Activated T-cell treated with anti-CD3 and anti-CD28 coated beads for 24 hours (primary cell): ENCODE measurements at regions not wholly inside any gene's neighbourhood (a gene's known extent, or its start where the extent isn't known, plus 50 kb on each side); places are given as distances from the start of the nearest gene placed in this dataset.
A peak's percentile ranks its signal among the peaks of the same experiment; 100 is the strongest.
"Not testable (repeated sequence)": the region's sequence is repeated elsewhere in the genome, so short reads cannot be mapped to it uniquely, and the experiment has no call there.

ENCODE experiments used
- DNase-seq: peaks from one replicate; pipeline ENCODE4 v3.0.0-alpha.2; 2020; ENCODE audit warnings: low read depth

GRCh38 chr13:26895808-26896466, 135.4 kb upstream of the GPR12 start:
- no peak for DNase-seq

GRCh38 chr13:26895081-26895807, 134.7 kb upstream of the GPR12 start:
- no peak for DNase-seq

DNA sequence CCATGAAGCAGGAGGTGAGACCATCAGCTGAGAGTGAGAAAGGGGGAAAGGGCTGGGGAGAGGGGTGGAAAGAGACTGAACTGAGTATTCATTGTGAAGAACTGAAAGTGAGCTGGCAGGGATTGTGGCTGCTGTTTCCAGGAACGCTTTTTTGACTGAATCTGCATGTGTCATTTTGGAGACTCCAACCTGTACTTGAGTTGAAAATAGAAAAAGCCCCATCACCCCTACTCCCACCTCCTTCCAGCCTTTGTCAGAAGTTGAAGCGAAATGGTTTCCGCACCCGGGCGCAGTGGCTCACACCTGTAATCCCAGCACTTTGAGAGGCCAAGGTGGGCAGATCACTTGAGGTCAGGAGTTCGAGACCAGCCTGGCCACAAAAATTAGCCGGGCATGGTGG, 128.0 kb upstream of the GPR12 start:
- no peak for DNase-seq

DNA sequence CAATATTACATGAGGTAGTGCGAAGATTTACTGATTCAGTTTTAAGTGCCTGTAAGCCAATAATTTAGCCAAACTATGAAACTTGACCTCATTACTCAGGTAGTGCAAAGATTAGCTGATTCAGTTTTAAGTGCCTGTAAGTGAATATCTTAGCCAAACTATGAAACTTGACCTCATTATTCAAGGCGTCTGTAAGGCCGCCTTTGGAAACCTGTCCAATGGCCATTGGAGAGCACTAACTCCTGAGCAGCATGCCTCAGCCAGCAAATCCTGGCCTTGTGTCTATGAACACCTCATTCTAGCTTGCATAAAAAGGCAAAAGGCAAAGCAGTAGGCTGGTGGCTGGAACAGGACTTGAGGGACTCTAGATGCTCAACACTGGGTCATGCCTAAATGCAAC, 127.0 kb upstream of the GPR12 start:
- DNase-seq: no peak

GRCh38 chr13:26883613-26884257, 123.1 kb upstream of the GPR12 start:
- DNase-seq: no peak

DNA sequence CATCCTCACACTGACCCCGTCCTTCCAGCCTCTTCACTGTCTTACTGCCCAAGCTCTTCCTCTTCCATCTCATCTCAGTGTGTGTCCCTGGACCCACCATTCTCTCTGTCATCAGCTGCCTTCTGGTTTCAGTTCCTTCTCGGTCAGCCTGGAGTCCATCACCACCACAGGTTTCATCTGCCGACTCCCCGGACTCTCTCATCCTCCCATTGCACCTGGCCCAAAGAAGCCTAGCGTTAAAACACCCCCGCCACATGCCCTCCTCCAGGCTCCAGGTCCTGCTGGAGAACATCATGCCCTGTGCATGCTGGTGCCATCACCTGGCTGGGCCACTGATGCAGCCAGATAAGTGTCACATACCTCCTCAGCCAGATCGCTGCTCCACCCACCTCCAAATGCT, 122.1 kb upstream of the GPR12 start:
- DNase-seq: no peak

DNA sequence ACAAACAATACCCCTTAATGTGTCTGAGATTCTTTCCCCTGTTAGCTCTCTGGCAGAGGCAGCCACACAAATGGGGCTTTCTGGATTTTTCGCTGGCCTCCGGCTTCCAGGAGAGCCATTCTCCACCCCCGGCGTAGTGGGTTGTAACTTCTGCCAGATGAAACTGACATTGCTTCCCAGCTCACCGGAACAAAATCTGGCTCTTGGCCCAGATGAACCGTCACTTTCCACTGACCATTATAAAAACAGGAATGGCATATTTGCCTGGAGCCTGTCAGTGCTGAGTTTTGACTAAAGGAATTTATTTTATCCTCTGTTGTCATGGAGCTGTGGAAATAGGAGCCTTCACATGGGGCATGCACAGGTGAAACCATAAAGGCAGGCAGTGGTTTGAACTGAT, 120.6 kb upstream of the GPR12 start:
- DNase-seq: no peak

- DNase-seq: no peak
These were observed 120.1 kb upstream of the GPR12 start for GRCh38 chr13:26880735-26881134.

GRCh38 chr13:26878438-26878837, 117.9 kb upstream of the GPR12 start:
- DNase-seq: no peak

GRCh38 chr13:26873386-26873698, 112.8 kb upstream of the GPR12 start:
- no peak for DNase-seq

- peak; percentile 18 for DNase-seq
These were observed 112.2 kb upstream of the GPR12 start for GRCh38 chr13:26872525-26873385.

- DNase-seq: no peak
These were observed 107.0 kb upstream of the GPR12 start for GRCh38 chr13:26867451-26868091.

GRCh38 chr13:26864576-26864975, 104.0 kb upstream of the GPR12 start:
- no peak for DNase-seq

DNA sequence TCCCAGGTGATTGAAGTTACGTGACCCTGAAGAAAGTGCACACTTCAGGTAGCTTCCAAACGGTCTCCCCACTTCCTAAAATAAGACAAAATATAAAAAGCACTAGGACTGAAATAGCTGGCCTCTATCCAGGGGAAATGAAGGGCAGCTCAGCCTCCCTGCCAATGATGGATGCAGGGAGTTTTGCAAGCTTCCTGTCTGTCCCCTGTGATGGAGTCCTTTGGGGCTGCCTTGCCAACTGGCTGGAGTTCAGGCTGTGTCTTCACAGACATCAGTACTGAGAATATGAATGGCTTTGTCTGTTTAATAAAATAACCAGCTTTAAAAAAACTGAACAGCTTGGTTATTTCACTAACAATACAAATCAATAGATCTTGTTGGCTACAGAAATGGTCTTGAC, 101.4 kb upstream of the GPR12 start:
- no peak for DNase-seq

DNA sequence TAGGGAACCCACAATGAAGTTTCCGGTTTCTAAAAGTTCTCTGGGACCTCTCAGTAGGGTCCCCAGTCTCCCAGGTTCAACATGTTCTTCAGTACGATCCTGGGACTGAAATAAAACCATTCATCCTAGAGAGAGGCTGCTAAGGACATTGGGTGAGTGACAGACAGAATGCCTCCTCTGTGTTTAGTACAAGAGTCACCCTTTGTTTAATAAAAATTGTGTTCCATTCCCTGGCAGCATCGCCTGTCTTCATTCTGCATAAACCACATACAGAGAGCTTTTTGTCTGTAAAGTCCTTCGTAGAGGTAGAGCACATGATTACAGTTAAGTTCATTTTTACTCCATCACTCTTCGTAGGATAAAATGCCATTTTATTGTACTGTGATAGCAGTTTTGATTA, 95.3 kb upstream of the GPR12 start:
- no peak for DNase-seq

GRCh38 chr13:26855071-26855470, 94.5 kb upstream of the GPR12 start:
- no peak for DNase-seq

GRCh38 chr13:26853323-26853722, 92.7 kb upstream of the GPR12 start:
- no peak for DNase-seq

GRCh38 chr13:26847281-26847680, 86.7 kb upstream of the GPR12 start:
- no peak for DNase-seq

DNA sequence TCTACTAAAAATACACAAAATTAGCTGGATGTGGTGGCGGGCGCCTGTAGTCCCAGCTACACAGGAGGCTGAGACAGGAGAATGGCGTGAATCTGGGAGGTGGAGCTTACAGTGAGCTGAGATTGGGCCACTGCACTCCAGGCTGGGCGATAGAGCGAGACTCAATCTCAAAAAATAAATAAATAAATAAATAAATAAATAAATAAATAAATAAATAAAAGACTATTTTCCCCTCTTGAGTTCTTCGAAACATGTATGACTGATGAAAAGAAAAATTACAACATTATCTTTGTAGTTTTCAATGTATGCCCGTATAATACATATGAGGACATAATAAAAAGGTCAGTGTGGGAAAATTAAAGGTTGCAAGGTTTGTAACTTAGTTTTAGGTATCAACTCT, 84.5 kb upstream of the GPR12 start:
- DNase-seq: not testable (repeated sequence)

GRCh38 chr13:26839682-26840081, 79.1 kb upstream of the GPR12 start:
- DNase-seq: no peak

DNA sequence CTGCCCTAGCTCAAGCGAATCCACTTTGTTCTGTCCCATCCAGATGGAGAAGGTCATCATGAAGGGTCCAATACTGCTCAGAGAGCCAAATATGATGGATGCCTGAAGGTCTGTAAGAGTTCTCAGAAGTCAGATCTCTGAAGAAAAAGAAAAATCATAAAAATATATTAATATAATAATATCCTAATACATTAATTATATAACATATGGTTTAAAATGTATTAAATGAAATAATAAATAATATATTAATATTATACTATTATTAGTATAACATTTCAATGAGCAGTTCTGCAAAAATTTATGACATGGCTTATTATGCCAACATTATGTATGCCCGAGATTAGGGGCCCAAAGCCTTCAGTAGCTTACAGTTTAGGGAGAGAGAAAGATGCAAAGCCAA, 78.2 kb upstream of the GPR12 start:
- DNase-seq: no peak

DNA sequence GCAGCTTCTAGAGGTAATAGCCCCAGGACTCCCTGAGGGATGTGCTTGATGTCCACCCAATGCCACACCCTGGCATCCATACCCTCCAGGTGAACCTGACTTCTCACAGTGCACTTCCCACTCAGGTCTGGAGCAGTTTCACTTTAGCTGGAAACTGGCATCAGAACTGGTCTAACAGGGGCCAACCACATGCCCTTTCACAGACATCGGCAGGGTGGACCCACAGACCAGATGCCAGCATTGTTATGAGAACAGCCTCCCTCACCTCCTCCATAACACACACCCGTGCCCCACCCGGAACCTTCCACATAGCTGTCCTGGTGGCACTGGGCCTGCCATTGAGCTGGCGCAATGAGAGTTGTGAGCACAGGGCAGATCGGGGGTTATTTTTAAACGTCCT, 77.4 kb upstream of the GPR12 start:
- no peak for DNase-seq
